NCI-H2029 (cell line): ENCODE measurements at regions not wholly inside any gene's neighbourhood (a gene's known extent, or its start where the extent isn't known, plus 50 kb on each side); places are given as distances from the start of the nearest gene placed in this dataset.
A peak's percentile ranks its signal among the peaks of the same experiment; 100 is the strongest.
"Not testable (repeated sequence)": the region's sequence is repeated elsewhere in the genome, so short reads cannot be mapped to it uniquely, and the experiment has no call there.

Experiments used
- DNase-seq: peaks from one replicate; lab custom pipeline; 2025; lab: John Stamatoyannopoulos, UW

- no peak for DNase-seq
Observed at GRCh38 chr1:199920635-199921034, 106.9 kb upstream of the NR5A2 start.

GRCh38 chr1:199929556-199929955 lies 98.0 kb upstream of the NR5A2 start:
- DNase-seq = no peak

- not testable (repeated sequence) for DNase-seq
Observed at GRCh38 chr1:199930067-199930466, 97.4 kb upstream of the NR5A2 start.

GRCh38 chr1:199931666-199932377 lies 95.7 kb upstream of the NR5A2 start:
- DNase-seq = peak; percentile 59

- no peak for DNase-seq
Observed at GRCh38 chr1:199932462-199932861, 95.0 kb upstream of the NR5A2 start.

- no peak for DNase-seq
Observed at GRCh38 chr1:199936441-199936840, 91.1 kb upstream of the NR5A2 start.

- no peak for DNase-seq
Observed at GRCh38 chr1:199937161-199937560, 90.3 kb upstream of the NR5A2 start.

GRCh38 chr1:199937661-199938060 lies 89.8 kb upstream of the NR5A2 start:
- DNase-seq = no peak

GRCh38 chr1:199944986-199945385 lies 82.5 kb upstream of the NR5A2 start:
- DNase-seq = no peak

- no peak for DNase-seq
Observed at GRCh38 chr1:199945591-199945990, 81.9 kb upstream of the NR5A2 start.

GRCh38 chr1:199946305-199947155 lies 81.0 kb upstream of the NR5A2 start:
- DNase-seq = no peak

GRCh38 chr1:199948587-199949280 lies 78.8 kb upstream of the NR5A2 start:
- DNase-seq = no peak

- not testable (repeated sequence) for DNase-seq
Observed at GRCh38 chr1:199951005-199951404, 76.5 kb upstream of the NR5A2 start.

- no peak for DNase-seq
Observed at GRCh38 chr1:199953651-199954050, 73.9 kb upstream of the NR5A2 start.

GRCh38 chr1:199954699-199955098 lies 72.8 kb upstream of the NR5A2 start:
- no peak for DNase-seq

- no peak for DNase-seq
Observed at GRCh38 chr1:199955235-199955634, 72.3 kb upstream of the NR5A2 start.

- DNase-seq = no peak
Observed at GRCh38 chr1:199956005-199956404, 71.5 kb upstream of the NR5A2 start.

- no peak for DNase-seq
Observed at GRCh38 chr1:199959033-199959774, 68.3 kb upstream of the NR5A2 start.

GRCh38 chr1:199959775-199960110 lies 67.8 kb upstream of the NR5A2 start:
- no peak for DNase-seq

- DNase-seq = no peak
Observed at GRCh38 chr1:199970125-199970524, 57.4 kb upstream of the NR5A2 start.

- no peak for DNase-seq
Observed at GRCh38 chr1:199976496-199977144, 50.9 kb upstream of the NR5A2 start.
